MCF 10A (cell line): ENCODE measurements at regions not wholly inside any gene's neighbourhood (a gene's known extent, or its start where the extent isn't known, plus 50 kb on each side); places are given as distances from the start of the nearest gene placed in this dataset.

Source experiments
- BruUV-seq: library from RNA; stranded (reverse); fragments of 400-500 nt; replicated peaks from 2 replicates; lab custom pipeline; 2021; lab: Mats Ljungman, UMichigan
- CTCF ChIA-PET: fragments of 300-600 bp; sonication (Branson Sonifier 250); formaldehyde crosslinking; extraction: SDS; loops from one replicate; lab custom pipeline; 2021; ENCODE audit warnings: antibody characterized with exemption, inconsistent platforms; lab: Yijun Ruan, JAX
- POLR2A ChIA-PET: fragments of 300-600, 350-650 bp; sonication (Branson Sonifier 250); formaldehyde crosslinking; extraction: SDS; loops from one replicate; lab custom pipeline; 2020; ENCODE audit warnings: antibody characterized with exemption, inconsistent platforms; lab: Yijun Ruan, JAX
- DNase-seq: peaks from one replicate; pipeline ENCODE4 v3.0.0-alpha.2; 2018; ENCODE audit not compliant: unreplicated experiment
- H3K27ac Mint-ChIP-seq: one replicate; pipeline ENCODE4 v1.8.0; 2022; ENCODE audit warnings: mild to moderate bottlenecking, low read depth, mixed read lengths; ENCODE audit not compliant: unreplicated experiment
- H3K27me3 Mint-ChIP-seq: one replicate; pipeline ENCODE4 v1.8.0; 2022; ENCODE audit warnings: mixed read lengths; ENCODE audit not compliant: insufficient read depth, unreplicated experiment
- H3K36me3 Mint-ChIP-seq: one replicate; pipeline ENCODE4 v1.8.0; 2022; ENCODE audit warnings: mild to moderate bottlenecking, moderate library complexity, mixed read lengths; ENCODE audit not compliant: insufficient read depth, unreplicated experiment
- H3K4me1 Mint-ChIP-seq: one replicate; pipeline ENCODE4 v1.8.0; 2022; ENCODE audit warnings: mixed read lengths; ENCODE audit not compliant: insufficient read depth, unreplicated experiment
- H3K4me3 Mint-ChIP-seq: one replicate; pipeline ENCODE4 v1.8.0; 2022; ENCODE audit warnings: mild to moderate bottlenecking, moderate library complexity, mixed read lengths; ENCODE audit not compliant: unreplicated experiment
- H3K9me3 Mint-ChIP-seq: one replicate; pipeline ENCODE4 v1.8.0; 2022; ENCODE audit warnings: mixed read lengths; ENCODE audit not compliant: unreplicated experiment
- intact Hi-C: fragments of 100-400 bp; cut with micrococcal nuclease; formaldehyde crosslinking; loops from 2 replicates; pipeline ENCODE4 v1.14.1; 2022
- TF ChIP-seq, protein P1 (sequence below): fragments of 200-600 bp; IDR thresholded peaks from one replicate; pipeline ENCODE4 v1.8.0; 2022; ENCODE audit warnings: antibody characterized with exemption, mild to moderate bottlenecking; ENCODE audit not compliant: unreplicated experiment

DNA sequence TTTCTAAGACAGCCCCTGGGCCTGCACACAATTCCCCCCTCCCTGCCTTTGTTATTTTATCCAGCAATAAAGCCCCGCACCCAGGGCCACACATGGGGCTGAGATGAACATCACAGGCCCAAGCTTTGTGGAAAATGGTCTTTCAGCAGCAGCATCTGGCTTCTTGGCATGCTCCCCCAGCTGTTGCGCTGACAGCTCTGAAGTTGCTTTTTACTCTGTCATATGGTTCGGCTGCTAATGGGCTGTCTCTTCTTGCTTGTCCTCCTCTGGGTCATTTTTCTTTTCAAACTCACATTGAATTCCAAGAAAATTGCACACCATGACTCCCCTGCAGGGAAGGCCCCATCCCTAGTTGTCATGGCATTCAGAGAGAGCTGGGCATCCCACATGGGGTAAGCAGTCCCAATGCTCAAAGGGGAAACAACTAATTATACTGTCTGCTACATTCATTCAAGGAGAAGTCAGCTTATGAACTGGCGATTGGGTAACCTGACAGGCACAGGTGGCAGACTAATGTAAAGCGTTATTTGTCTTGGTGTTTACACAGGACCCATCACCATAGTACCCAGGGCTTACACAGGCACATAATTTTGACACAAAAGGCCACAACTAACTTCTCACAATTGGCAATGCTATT is 74.0 kb upstream of the CDKN3 start:
- Mint-ChIP-seq H3K27me3 (no peaks in the 10 kb centered on the region), H3K9me3 (no peaks in the 10 kb centered on the region), H3K27ac (no peak overlapping the region), H3K4me1 (no peaks in the 10 kb centered on the region), H3K36me3 (no peaks in the 10 kb centered on the region), H3K4me3 (no peak overlapping the region)
- intact Hi-C loops = no loop called here
- BruUV-seq = no TSS peak
- CTCF ChIA-PET = interaction anchor here (0.6 to 1.6 kb wide), 4 partner anchors 10 to 784 kb away, joined by 3 to 6 read pairs (median 4); no protein-coding TSS in a partner anchor
- TF ChIP-seq, protein P1, sequence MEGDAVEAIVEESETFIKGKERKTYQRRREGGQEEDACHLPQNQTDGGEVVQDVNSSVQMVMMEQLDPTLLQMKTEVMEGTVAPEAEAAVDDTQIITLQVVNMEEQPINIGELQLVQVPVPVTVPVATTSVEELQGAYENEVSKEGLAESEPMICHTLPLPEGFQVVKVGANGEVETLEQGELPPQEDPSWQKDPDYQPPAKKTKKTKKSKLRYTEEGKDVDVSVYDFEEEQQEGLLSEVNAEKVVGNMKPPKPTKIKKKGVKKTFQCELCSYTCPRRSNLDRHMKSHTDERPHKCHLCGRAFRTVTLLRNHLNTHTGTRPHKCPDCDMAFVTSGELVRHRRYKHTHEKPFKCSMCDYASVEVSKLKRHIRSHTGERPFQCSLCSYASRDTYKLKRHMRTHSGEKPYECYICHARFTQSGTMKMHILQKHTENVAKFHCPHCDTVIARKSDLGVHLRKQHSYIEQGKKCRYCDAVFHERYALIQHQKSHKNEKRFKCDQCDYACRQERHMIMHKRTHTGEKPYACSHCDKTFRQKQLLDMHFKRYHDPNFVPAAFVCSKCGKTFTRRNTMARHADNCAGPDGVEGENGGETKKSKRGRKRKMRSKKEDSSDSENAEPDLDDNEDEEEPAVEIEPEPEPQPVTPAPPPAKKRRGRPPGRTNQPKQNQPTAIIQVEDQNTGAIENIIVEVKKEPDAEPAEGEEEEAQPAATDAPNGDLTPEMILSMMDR = no peak
- POLR2A ChIA-PET = no interaction called here
- no peak for DNase-seq

DNA sequence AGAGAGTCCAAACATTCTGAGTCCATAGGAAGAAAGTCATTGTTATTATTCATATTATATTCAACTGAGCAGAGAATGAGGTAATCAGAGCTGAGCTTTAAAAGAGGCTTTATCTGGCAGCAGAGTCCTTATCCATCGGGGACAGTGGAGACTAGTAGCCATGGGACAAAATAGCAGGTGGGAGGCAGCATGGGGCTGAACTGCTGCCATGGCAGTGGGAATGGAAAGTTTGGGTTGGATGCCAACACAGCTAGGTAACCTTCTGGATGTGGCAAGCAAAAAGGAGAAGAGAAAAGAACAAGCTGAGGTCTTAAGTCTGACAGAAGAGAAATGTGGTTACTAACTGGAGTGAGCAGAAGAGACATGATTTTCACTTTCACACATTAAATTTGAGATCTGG is 71.0 kb upstream of the CDKN3 start:
- Mint-ChIP-seq H3K36me3 (no peaks in the 10 kb centered on the region), H3K9me3 (no peaks in the 10 kb centered on the region), H3K27me3 (no peaks in the 10 kb centered on the region), H3K4me1 (peaks cover 6% of the 10 kb centered on the region), H3K27ac (no peak overlapping the region), H3K4me3 (no peak overlapping the region)
- ChIA-PET CTCF (interaction anchor here (0.6 to 1.2 kb wide), 3 partner anchors 10 to 1271 kb away, joined by 3 read pairs; no protein-coding TSS in a partner anchor), POLR2A (interaction anchor here (0.7 kb wide), 1 partner anchor 78 kb away, joined by 3 read pairs; no protein-coding TSS in a partner anchor)
- no peak for DNase-seq
- TF ChIP-seq, protein P1 = no peak
- no TSS peak for BruUV-seq
- intact Hi-C loops = no loop called here

DNA sequence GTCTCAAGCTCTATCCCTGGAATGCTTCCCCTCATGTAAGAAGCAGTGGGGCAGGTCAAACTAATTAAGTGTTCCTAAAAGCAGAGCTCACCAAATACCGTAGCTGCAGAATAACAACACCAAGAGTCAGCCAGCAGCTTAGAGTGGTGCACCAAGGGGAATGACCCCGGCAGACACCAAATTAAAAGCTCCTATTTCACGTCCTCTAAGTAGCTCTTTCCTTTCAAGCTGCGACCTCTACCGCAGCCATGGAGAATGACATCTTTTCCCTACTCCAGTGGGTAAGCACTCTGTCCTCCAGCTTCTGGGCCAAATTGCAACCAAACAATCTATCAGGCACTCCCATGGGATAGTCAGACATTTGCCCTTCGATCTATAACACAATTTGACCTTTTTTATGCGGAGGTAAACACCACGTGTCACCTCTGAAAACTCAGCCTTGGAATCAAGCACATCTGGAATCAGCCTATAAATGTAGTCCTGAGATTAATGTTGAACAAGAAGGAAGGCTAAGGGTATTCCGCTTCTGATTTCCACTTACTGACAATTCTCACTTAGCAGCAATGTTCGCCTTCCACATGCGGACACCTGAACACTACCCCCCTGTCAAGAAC is 67.6 kb upstream of the CDKN3 start:
- no TSS peak for BruUV-seq
- CTCF ChIA-PET = interaction anchor here (0.6 to 2.7 kb wide), 47 partner anchors 8 to 1012 kb away, joined by 3 to 27 read pairs (median 4); no protein-coding TSS in a partner anchor
- Mint-ChIP-seq H3K27me3 (no peaks in the 10 kb centered on the region), H3K9me3 (no peaks in the 10 kb centered on the region), H3K4me3 (no peak overlapping the region), H3K36me3 (no peaks in the 10 kb centered on the region), H3K4me1 (peaks cover 6% of the 10 kb centered on the region), H3K27ac (no peak overlapping the region)
- POLR2A ChIA-PET = interaction anchor here (0.9 to 1.2 kb wide), 9 partner anchors 17 to 941 kb away, joined by 3 to 9 read pairs (median 4); no protein-coding TSS in a partner anchor
- TF ChIP-seq, protein P1 = peak; percentile 88
- peak; percentile 74 for DNase-seq
- intact Hi-C loops = loop anchor here (1.0 to 2.0 kb wide), 5 partner anchors 77 to 790 kb away; no protein-coding TSS in a partner anchor

DNA sequence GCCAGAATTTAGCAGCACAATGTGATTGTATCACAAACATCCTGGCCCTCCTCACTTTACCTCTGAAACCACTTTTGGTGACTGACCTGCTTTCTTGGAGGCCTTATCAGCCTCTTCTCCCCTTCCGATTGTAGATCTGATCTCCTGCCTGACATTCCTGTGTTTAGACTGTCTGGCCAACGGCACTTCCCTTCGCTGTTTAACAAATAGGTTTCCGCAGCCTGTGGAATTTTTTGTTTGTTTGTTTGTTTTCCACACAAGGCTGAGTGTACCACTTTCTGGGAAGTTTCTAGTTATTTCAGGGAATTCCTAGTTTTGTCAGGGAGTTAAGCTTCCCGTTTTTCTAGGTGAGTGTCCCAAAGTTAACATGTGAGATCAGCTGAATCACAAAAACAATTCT is 65.9 kb upstream of the CDKN3 start:
- BruUV-seq = no TSS peak
- Mint-ChIP-seq H3K36me3 (no peaks in the 10 kb centered on the region), H3K27ac (no peak overlapping the region), H3K4me1 (peaks cover 11% of the 10 kb centered on the region), H3K9me3 (no peaks in the 10 kb centered on the region), H3K4me3 (no peak overlapping the region), H3K27me3 (no peaks in the 10 kb centered on the region)
- ChIA-PET CTCF (interaction anchor here (0.6 to 1.0 kb wide), 2 partner anchors 124 to 219 kb away, joined by 3 read pairs; no protein-coding TSS in a partner anchor), POLR2A (interaction anchor here (1.0 kb wide), 1 partner anchor 238 kb away, joined by 3 read pairs; no protein-coding TSS in a partner anchor)
- no peak for DNase-seq
- TF ChIP-seq, protein P1 = no peak
- intact Hi-C loops = no loop called here
